MM.1S (cell line): ENCODE measurements at regions not wholly inside any gene's neighbourhood (a gene's known extent, or its start where the extent isn't known, plus 50 kb on each side); places are given as distances from the start of the nearest gene placed in this dataset.

Source experiments
- DNase-seq: peaks from one replicate; pipeline ENCODE4 v3.0.0-alpha.2; 2015
- H2AFZ ChIP-seq: fragments of 300-600 bp; sonication (generic); 2 replicates; pipeline ENCODE4 v1.6.0; 2016; ENCODE audit warnings: antibody characterized with exemption, low read length
- H3F3A ChIP-seq: fragments of 300-600 bp; sonication (generic); 2 replicates; pipeline ENCODE4 v1.6.1; 2016; ENCODE audit warnings: mild to moderate bottlenecking, antibody characterized with exemption, low read length, moderate library complexity, mixed read lengths; ENCODE audit not compliant: insufficient read depth
- H3K27ac ChIP-seq: fragments of 300-600 bp; sonication (generic); 2 replicates; pipeline ENCODE4 v1.5.1; 2016; ENCODE audit warnings: mild to moderate bottlenecking, low read length
- H3K27me3 ChIP-seq: fragments of 300-600 bp; sonication (generic); replicated peaks from 2 replicates; pipeline ENCODE4 v1.6.0; 2016; ENCODE audit warnings: low read length; ENCODE audit not compliant: insufficient read depth
- H3K36me3 ChIP-seq: fragments of 300-600 bp; sonication (generic); replicated peaks from 2 replicates; pipeline ENCODE4 v1.6.1; 2016; ENCODE audit warnings: mild to moderate bottlenecking, low read length, mixed read lengths; ENCODE audit not compliant: insufficient read depth
- H3K4me1 ChIP-seq: fragments of 300-600 bp; sonication (generic); 2 replicates; pipeline ENCODE4 v1.6.1; 2016; ENCODE audit warnings: low read length, mixed read lengths
- H3K4me2 ChIP-seq: fragments of 300-600 bp; sonication (generic); 2 replicates; pipeline ENCODE4 v1.6.0; 2016; ENCODE audit warnings: low read depth, low read length
- H3K4me3 ChIP-seq: fragments of 300-600 bp; sonication (generic); 2 replicates; pipeline ENCODE4 v1.5.1; 2016; ENCODE audit warnings: low read length, mixed read lengths
- H3K79me2 ChIP-seq: fragments of 300-600 bp; sonication (generic); 2 replicates; pipeline ENCODE4 v1.6.1; 2016; ENCODE audit warnings: mixed run types, low read length, mixed read lengths
- H3K9ac ChIP-seq: fragments of 300-600 bp; sonication (generic); 2 replicates; pipeline ENCODE4 v1.6.1; 2016; ENCODE audit warnings: low read length, mixed read lengths
- H3K9me2 ChIP-seq: fragments of 300-600 bp; sonication (generic); replicated peaks from 2 replicates; pipeline ENCODE4 v1.6.1; 2016; ENCODE audit warnings: mild to moderate bottlenecking, low read length, mixed read lengths; ENCODE audit not compliant: insufficient read depth
- H3K9me3 ChIP-seq: fragments of 300-600 bp; sonication (generic); replicated peaks from 2 replicates; pipeline ENCODE4 v1.6.1; 2016; ENCODE audit warnings: mild to moderate bottlenecking, low read length, mixed read lengths; ENCODE audit not compliant: insufficient read depth
- H4K20me1 ChIP-seq: fragments of 300-600 bp; sonication (generic); 2 replicates; pipeline ENCODE4 v1.6.1; 2016; ENCODE audit warnings: mild to moderate bottlenecking, low read length, moderate library complexity, mixed read lengths; ENCODE audit not compliant: insufficient read depth
- EZH2 ChIP-seq: fragments of 300-600 bp; sonication (generic); optimal IDR thresholded peaks from 2 replicates; pipeline ENCODE3; 2017; ENCODE audit warnings: low read depth, mild to moderate bottlenecking, antibody characterized with exemption, low read length, mixed read lengths
- EZH2phosphoT487 ChIP-seq: fragments of 300-600 bp; sonication (generic); IDR thresholded peaks from 2 replicates; pipeline ENCODE4 v1.6.1; 2018; ENCODE audit warnings: antibody characterized with exemption, low read length
- TF ChIP-seq, protein P1 (sequence below): fragments of 300-600 bp; sonication (generic); IDR thresholded peaks from 2 replicates; pipeline ENCODE4 v1.5.1; 2016; ENCODE audit warnings: antibody characterized with exemption, low read length, mixed read lengths

DNA sequence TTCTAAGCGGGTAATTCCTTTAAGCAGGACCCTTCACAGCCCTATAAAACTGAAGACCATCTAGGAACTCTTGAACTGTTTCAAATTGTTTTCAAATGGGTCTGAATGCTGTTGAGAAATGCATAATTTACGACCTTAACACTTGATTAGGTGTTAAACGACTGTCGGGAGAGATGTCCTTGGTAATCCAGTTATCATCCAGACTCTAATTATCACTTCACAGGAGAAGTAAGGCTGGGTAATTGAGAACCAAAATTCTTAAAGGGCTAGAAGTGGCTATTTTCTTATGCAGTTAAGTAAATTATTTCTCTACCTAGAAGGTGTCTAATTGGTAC lies 276.7 kb upstream of the TBC1D5 start:
- Histone ChIP-seq H3K4me1 (no peaks in the 10 kb centered on the region), H3K9ac (no peak overlapping the region), H3K79me2 (no peaks in the 10 kb centered on the region), H2AFZ (no peak overlapping the region), H3K4me3 (no peak overlapping the region), H3K4me2 (no peak overlapping the region), H3F3A (no peaks in the 10 kb centered on the region), H3K27me3 (no peaks in the 10 kb centered on the region), H4K20me1 (no peaks in the 10 kb centered on the region), H3K9me3 (no peaks in the 10 kb centered on the region), H3K36me3 (no peaks in the 10 kb centered on the region), H3K27ac (no peak overlapping the region), H3K9me2 (no peaks in the 10 kb centered on the region)
- DNase-seq = no peak
- TF ChIP-seq EZH2phosphoT487 (no peak), EZH2 (no peak)
- TF ChIP-seq, protein P1, sequence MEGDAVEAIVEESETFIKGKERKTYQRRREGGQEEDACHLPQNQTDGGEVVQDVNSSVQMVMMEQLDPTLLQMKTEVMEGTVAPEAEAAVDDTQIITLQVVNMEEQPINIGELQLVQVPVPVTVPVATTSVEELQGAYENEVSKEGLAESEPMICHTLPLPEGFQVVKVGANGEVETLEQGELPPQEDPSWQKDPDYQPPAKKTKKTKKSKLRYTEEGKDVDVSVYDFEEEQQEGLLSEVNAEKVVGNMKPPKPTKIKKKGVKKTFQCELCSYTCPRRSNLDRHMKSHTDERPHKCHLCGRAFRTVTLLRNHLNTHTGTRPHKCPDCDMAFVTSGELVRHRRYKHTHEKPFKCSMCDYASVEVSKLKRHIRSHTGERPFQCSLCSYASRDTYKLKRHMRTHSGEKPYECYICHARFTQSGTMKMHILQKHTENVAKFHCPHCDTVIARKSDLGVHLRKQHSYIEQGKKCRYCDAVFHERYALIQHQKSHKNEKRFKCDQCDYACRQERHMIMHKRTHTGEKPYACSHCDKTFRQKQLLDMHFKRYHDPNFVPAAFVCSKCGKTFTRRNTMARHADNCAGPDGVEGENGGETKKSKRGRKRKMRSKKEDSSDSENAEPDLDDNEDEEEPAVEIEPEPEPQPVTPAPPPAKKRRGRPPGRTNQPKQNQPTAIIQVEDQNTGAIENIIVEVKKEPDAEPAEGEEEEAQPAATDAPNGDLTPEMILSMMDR = no peak

DNA sequence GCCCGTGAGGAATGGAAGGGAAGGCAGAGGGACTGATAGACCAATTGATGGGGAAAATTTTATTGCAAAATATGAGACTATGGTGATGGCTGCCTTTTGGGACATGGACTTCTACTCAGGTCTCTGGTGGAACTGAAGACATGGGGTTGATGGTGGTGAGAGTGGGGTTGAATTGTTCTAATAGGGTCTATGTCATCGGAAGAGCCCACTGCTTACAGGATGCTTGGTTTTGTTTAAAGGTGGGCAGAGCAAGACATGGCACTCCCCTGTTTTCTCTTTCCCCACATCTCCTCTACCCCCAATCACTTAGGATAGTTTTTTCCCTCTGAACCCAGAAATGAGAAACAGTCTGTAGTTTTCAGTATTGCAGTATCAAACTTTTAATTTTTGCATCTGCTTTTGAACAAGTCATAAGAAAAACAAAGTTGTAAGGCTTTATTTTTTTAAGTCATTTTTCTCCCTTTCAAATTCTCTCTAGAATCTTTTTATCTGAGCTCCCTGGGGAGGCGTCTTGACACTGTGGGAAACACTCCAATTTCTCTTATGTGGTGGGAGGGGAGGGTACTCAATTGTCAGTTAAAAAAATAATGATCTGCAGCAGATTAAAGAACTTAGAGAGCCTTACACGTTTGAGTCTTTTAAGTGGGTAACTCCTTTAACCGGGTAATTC lies 276.2 kb upstream of the TBC1D5 start:
- Histone ChIP-seq H3K36me3 (no peaks in the 10 kb centered on the region), H3K4me1 (no peaks in the 10 kb centered on the region), H3K27me3 (no peaks in the 10 kb centered on the region), H3K4me3 (no peak overlapping the region), H3K79me2 (no peaks in the 10 kb centered on the region), H3K27ac (no peak overlapping the region), H3K9me2 (no peaks in the 10 kb centered on the region), H4K20me1 (no peaks in the 10 kb centered on the region), H2AFZ (no peak overlapping the region), H3F3A (no peaks in the 10 kb centered on the region), H3K4me2 (no peak overlapping the region), H3K9me3 (no peaks in the 10 kb centered on the region), H3K9ac (no peak overlapping the region)
- no peak for TF ChIP-seq EZH2phosphoT487
- TF ChIP-seq EZH2 = no peak
- TF ChIP-seq, protein P1 = no peak
- DNase-seq = no peak

DNA sequence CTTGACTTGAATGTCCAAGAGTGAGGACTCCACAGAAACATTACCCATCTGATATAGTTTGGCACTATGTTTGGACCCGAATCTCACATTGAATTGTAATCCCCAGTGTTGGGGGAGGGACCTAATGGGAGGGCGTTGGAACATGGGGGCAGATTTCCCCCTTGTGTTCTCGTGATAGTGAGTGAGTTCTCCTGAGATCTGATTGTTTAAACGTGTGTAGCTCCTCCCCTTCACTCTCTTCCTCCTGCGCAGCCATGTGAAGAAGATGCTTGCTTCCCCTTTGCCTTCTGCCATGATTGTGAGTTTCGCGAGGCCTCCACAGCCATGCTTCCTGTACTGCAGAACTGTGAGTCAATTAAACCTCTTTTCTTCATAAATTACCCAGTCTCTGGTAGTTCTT lies 273.9 kb upstream of the TBC1D5 start:
- Histone ChIP-seq H3K79me2 (no peaks in the 10 kb centered on the region), H3K9me2 (no peaks in the 10 kb centered on the region), H3K9me3 (no peaks in the 10 kb centered on the region), H3K4me3 (no peak overlapping the region), H3K36me3 (no peaks in the 10 kb centered on the region), H3K27me3 (no peaks in the 10 kb centered on the region), H3F3A (no peaks in the 10 kb centered on the region), H3K9ac (no peak overlapping the region), H3K4me1 (no peaks in the 10 kb centered on the region), H3K27ac (no peak overlapping the region), H4K20me1 (no peaks in the 10 kb centered on the region), H2AFZ (no peak overlapping the region), H3K4me2 (no peak overlapping the region)
- TF ChIP-seq EZH2phosphoT487 = no peak
- TF ChIP-seq EZH2 = no peak
- TF ChIP-seq, protein P1 = no peak
- DNase-seq = no peak
